BLaER1 treated with 17β-estradiol and CSF1 and Interleukin-3, amounts not matched to agents 10 nM and 100 nM (cell line): ENCODE measurements at regions not wholly inside any gene's neighbourhood (a gene's known extent, or its start where the extent isn't known, plus 50 kb on each side); places are given as distances from the start of the nearest gene placed in this dataset.
"Not testable (repeated sequence)": the region's sequence is repeated elsewhere in the genome, so short reads cannot be mapped to it uniquely, and the experiment has no call there.

ENCODE experiments used
- H3K27ac ChIP-seq, 11 experiments: shearing (Covaris generic); formaldehyde crosslinking; 2 replicates each; pipeline ENCODE4 v1.8.1; 2022
- H3K27me3 ChIP-seq, 11 experiments: shearing (Covaris generic); formaldehyde crosslinking; 2 replicates each; pipeline ENCODE4 v1.8.1; 2022
- H3K36me3 ChIP-seq, 11 experiments: shearing (Covaris generic); formaldehyde crosslinking; 2 replicates each; pipeline ENCODE4 v1.8.1; 2022
- H3K4me1 ChIP-seq, 10 experiments: shearing (Covaris generic); formaldehyde crosslinking; 2 replicates each; pipeline ENCODE4 v1.8.1; 2022
- H3K4me2 ChIP-seq, 11 experiments: shearing (Covaris generic); formaldehyde crosslinking; 2 replicates each; pipeline ENCODE4 v1.8.1; 2022
- H3K4me3 ChIP-seq, 10 experiments: shearing (Covaris generic); formaldehyde crosslinking; 2 replicates each; pipeline ENCODE4 v1.8.1; 2022
- H3K9ac ChIP-seq, 11 experiments: shearing (Covaris generic); formaldehyde crosslinking; 2 replicates each; pipeline ENCODE4 v1.8.1; 2022
- H3K9me3 ChIP-seq, 11 experiments: shearing (Covaris generic); formaldehyde crosslinking; replicated peaks in 1 of 11; 2 replicates each; pipeline ENCODE4 v1.8.1; 2022
- H4K20me1 ChIP-seq, 11 experiments: shearing (Covaris generic); formaldehyde crosslinking; 2 replicates each; pipeline ENCODE4 v1.8.1; 2022
- Cebpa-rat ChIP-seq, 11 experiments: shearing (Covaris generic); IDR thresholded peaks; 2 replicates each; pipeline ENCODE4 v1.8.1; 2022

- TF ChIP-seq Cebpa-rat (IDR thresholded peaks at IDR 0.05), result no peak
- Histone ChIP-seq H3K4me3 (no peak overlapping the region), H3K4me2 (no peak overlapping the region), H3K9ac (no peak overlapping the region), H3K27me3 (no peaks in the 10 kb centered on the region), H3K27ac (no peak overlapping the region), H3K4me1 (no peaks in the 10 kb centered on the region), H3K36me3 (no peaks in the 10 kb centered on the region), H4K20me1 (no peaks in the 10 kb centered on the region), H3K9me3 (no peaks in the 10 kb centered on the region)
Measured at GRCh38 chr5:23419115-23419514, 88.3 kb upstream of the PRDM9 start.

DNA sequence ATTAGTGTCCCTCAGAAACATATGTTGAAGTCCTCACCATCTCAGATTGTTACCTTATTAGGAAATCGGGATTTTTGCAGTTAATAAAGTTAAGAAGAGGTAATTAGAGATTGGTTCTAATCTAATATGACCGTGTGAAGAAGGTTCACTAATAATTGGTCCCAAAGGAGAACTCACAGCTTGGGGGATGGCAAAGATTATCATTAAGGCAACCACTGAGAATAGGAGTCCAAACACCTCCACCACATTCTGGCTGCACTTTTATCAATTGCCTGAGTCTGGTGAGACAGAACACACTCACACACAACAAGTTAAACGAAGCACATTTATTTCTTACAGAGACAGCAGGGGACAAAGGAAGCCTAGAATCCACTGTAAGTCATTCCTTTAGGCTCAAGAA lies 94.9 kb upstream of the PRDM9 start:
- Histone ChIP-seq H3K27me3 (no peaks in the 10 kb centered on the region), H3K4me3 (no peak overlapping the region), H4K20me1 (no peaks in the 10 kb centered on the region), H3K27ac (no peak overlapping the region), H3K4me1 (no peaks in the 10 kb centered on the region), H3K4me2 (no peak overlapping the region), H3K36me3 (no peaks in the 10 kb centered on the region), H3K9ac (no peak overlapping the region), H3K9me3 (no peaks in the 10 kb centered on the region)
- TF ChIP-seq Cebpa-rat (IDR thresholded peaks at IDR 0.05), result no peak

- Histone ChIP-seq H3K9ac (no peak overlapping the region), H3K4me1 (no peaks in the 10 kb centered on the region), H3K36me3 (no peaks in the 10 kb centered on the region), H3K4me3 (no peak overlapping the region), H4K20me1 (no peaks in the 10 kb centered on the region), H3K27ac (no peak overlapping the region), H3K27me3 (no peaks in the 10 kb centered on the region), H3K4me2 (no peak overlapping the region), H3K9me3 (no peaks in the 10 kb centered on the region)
- TF ChIP-seq Cebpa-rat (IDR thresholded peaks at IDR 0.05), result no peak
Measured at GRCh38 chr5:23411994-23412393, 95.4 kb upstream of the PRDM9 start.

- Histone ChIP-seq H3K27ac (no peak overlapping the region), H3K9ac (no peak overlapping the region), H3K27me3 (no peaks in the 10 kb centered on the region), H3K4me3 (no peak overlapping the region), H3K36me3 (no peaks in the 10 kb centered on the region), H3K4me2 (no peak overlapping the region), H3K9me3 (no peaks in the 10 kb centered on the region), H3K4me1 (no peaks in the 10 kb centered on the region), H4K20me1 (no peaks in the 10 kb centered on the region)
- no peak for TF ChIP-seq Cebpa-rat (IDR thresholded peaks at IDR 0.05)
Measured at GRCh38 chr5:23411200-23411599, 96.2 kb upstream of the PRDM9 start.

DNA sequence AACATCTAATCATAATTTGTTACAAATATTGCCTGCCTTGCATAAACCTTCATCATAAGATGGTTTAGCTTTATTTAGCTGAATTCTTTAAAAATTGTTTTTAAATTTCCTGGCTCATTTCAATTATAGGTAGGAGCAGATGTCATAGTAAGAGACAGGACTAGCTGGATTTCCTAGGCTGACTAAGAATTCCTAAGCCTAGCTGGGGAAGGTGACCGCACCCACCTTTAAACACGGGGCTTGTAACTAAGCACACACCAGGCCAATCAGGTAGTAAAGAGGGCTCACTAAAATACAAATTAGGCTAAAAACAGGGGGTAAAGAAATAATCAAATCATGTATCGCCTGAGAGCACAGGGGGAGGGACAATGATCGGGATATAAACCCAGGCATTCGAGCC lies 96.6 kb upstream of the PRDM9 start:
- H3K9me3 ChIP-seq, H4K20me1 ChIP-seq, H3K9ac ChIP-seq, H3K27ac ChIP-seq, H3K4me2 ChIP-seq, H3K36me3 ChIP-seq, H3K4me1 ChIP-seq, H3K27me3 ChIP-seq, H3K4me3 ChIP-seq: not testable (repeated sequence)

GRCh38 chr5:23405316-23406068 lies 101.9 kb upstream of the PRDM9 start:
- Histone ChIP-seq H3K4me3 (no peak overlapping the region), H3K27me3 (no peaks in the 10 kb centered on the region), H3K4me1 (peaks cover 0 to 8% (median 0%) of the 10 kb centered on the region in 10 experiments; a peak in 2 of 20 replicates), H3K27ac (no peak overlapping the region), H3K36me3 (no peaks in the 10 kb centered on the region), H3K9me3 (0 out of 22 replicates have a peak, but pooled peaks cover 0 to under 1% (median 0%) of the 10 kb centered on the region in 11 experiments), H3K4me2 (no peak overlapping the region), H4K20me1 (no peaks in the 10 kb centered on the region), H3K9ac (no peak overlapping the region)
- no peak for TF ChIP-seq Cebpa-rat (IDR thresholded peaks at IDR 0.05)

DNA sequence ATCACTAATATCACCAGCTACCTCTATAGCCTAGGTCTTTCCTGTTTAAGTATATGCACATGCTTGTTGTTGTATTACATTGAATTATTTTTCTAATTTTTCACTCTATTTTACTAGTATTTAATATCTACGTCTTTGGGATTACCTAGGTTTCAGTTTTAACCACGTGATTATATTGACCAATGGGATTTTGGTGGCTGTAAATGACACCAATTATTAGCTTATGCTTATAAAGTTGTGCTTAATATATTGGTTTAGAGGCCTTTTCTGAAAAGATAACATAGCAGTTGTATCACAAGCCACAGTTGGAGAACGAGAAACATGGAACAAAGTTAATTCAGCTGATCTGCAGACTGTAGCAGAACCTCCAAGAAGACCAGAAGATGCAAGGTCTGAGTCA lies 104.8 kb upstream of the PRDM9 start:
- H3K27ac ChIP-seq, result no peak overlapping the region
- no peak for TF ChIP-seq Cebpa-rat (IDR thresholded peaks at IDR 0.05)
- H4K20me1 ChIP-seq, result no peaks in the 10 kb centered on the region

GRCh38 chr5:23400951-23401350 lies 106.5 kb upstream of the PRDM9 start:
- H3K4me3 ChIP-seq, result no peak overlapping the region
- no peak overlapping the region for H3K4me2 ChIP-seq
- no peak overlapping the region for H3K27ac ChIP-seq
- no peaks in the 10 kb centered on the region for H3K36me3 ChIP-seq
- peaks cover 0 to 6% (median 0%) of the 10 kb centered on the region in 11 experiments; a peak in 3 of 22 replicates for H3K9me3 ChIP-seq
- no peak overlapping the region for H3K9ac ChIP-seq
- no peak for TF ChIP-seq Cebpa-rat (IDR thresholded peaks at IDR 0.05)
- H4K20me1 ChIP-seq, result no peaks in the 10 kb centered on the region
- H3K4me1 ChIP-seq, result peaks cover 0 to 8% (median 0%) of the 10 kb centered on the region in 10 experiments; a peak in 2 of 20 replicates
- no peaks in the 10 kb centered on the region for H3K27me3 ChIP-seq

More for the DNA sequence above, 104.8 kb upstream of the PRDM9 start:
- no peaks in the 10 kb centered on the region for H3K36me3 ChIP-seq
- H3K4me2 ChIP-seq, result peak overlapping the region in 2 of 11 experiments; percentile 1 to 12; a peak in 1 of 22 replicates
- H3K4me1 ChIP-seq, result peaks cover 0 to 8% (median 0%) of the 10 kb centered on the region in 10 experiments; a peak in 2 of 20 replicates
- peaks cover 0 to 6% (median 0%) of the 10 kb centered on the region in 11 experiments; a peak in 3 of 22 replicates for H3K9me3 ChIP-seq
- H3K27me3 ChIP-seq, result no peaks in the 10 kb centered on the region
- H3K9ac ChIP-seq, result no peak overlapping the region
- no peak overlapping the region for H3K4me3 ChIP-seq

- Histone ChIP-seq H3K9ac (no peak overlapping the region), H3K4me1 (no peaks in the 10 kb centered on the region), H3K4me3 (no peak overlapping the region), H3K27ac (no peak overlapping the region), H3K36me3 (no peaks in the 10 kb centered on the region), H3K27me3 (no peaks in the 10 kb centered on the region), H4K20me1 (no peaks in the 10 kb centered on the region), H3K4me2 (no peak overlapping the region), H3K9me3 (peaks cover 0 to 11% (median 0%) of the 10 kb centered on the region in 11 experiments; a peak in 4 of 22 replicates)
- TF ChIP-seq Cebpa-rat (IDR thresholded peaks at IDR 0.05), result no peak
Measured at GRCh38 chr5:23396346-23396745, 111.1 kb upstream of the PRDM9 start.
